Loucy (cell line): ENCODE measurements at regions not wholly inside any gene's neighbourhood (a gene's known extent, or its start where the extent isn't known, plus 50 kb on each side); places are given as distances from the start of the nearest gene placed in this dataset.

Experiments used
- EZH2phosphoT487 ChIP-seq: fragments of 200-600 bp; IDR thresholded peaks from 2 replicates; pipeline ENCODE4 v1.6.1; 2018; ENCODE audit warnings: antibody characterized with exemption, mild to moderate bottlenecking, moderate library complexity, borderline replicate concordance
- TF ChIP-seq, protein P1 (sequence below): fragments of 200-600 bp; sonication (generic); conservative IDR thresholded peaks from 2 replicates; pipeline ENCODE4 v1.5.1; 2014; ENCODE audit warnings: mild to moderate bottlenecking, antibody characterized with exemption, low read length

DNA sequence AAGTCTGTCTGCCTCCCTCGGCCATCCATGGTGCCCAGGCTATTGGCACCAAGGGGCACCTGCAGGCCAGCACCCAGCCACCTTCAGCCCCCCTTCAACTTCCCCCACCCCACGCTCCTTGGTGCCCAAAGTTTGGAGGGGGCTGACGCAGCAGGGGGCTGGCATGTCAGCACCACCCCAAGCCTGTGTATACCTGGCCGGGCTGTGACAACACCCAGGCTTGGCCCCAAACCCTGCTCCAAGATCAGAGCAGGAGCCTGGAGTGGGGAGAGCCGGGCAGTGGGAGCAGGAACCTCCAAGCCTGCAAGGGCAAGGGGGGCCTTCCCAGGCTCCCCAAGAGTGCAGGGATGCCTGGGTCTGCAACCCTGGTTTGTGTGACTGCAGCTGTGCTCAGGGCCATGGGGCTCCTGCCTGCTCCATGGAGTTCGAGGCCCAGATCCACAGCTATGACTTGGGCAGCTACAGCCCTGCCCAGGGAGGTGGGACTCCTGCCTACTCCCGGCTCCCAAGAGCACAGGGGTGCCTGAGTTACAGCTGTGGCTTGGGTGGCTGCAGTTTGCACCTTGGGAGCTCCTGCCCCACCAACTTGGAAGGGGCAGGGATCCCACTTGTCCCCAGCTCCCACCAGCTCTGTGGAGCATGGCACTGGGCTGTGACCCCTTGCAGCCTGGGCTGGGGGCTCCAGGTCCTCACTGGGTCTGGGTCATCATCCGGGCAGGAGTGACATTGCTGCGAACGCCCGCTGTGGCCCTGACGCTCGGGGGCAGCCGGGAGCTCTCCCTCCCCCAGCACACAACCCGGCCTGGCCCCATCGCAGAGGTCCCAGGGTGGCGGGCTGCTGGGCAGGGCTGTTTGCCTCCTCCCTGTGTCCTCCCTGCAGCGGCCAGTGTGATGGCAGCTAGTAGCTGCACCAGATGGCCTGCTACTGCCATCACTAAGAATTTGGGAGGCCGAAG, 175.5 kb upstream of the SDK2 start:
- TF ChIP-seq, protein P1, sequence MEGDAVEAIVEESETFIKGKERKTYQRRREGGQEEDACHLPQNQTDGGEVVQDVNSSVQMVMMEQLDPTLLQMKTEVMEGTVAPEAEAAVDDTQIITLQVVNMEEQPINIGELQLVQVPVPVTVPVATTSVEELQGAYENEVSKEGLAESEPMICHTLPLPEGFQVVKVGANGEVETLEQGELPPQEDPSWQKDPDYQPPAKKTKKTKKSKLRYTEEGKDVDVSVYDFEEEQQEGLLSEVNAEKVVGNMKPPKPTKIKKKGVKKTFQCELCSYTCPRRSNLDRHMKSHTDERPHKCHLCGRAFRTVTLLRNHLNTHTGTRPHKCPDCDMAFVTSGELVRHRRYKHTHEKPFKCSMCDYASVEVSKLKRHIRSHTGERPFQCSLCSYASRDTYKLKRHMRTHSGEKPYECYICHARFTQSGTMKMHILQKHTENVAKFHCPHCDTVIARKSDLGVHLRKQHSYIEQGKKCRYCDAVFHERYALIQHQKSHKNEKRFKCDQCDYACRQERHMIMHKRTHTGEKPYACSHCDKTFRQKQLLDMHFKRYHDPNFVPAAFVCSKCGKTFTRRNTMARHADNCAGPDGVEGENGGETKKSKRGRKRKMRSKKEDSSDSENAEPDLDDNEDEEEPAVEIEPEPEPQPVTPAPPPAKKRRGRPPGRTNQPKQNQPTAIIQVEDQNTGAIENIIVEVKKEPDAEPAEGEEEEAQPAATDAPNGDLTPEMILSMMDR, result no peak
- no peak for TF ChIP-seq EZH2phosphoT487
